ENCODE measurements at regions not wholly inside any gene's neighbourhood (a gene's known extent, or its start where the extent isn't known, plus 50 kb on each side); places are given as distances from the start of the nearest gene placed in this dataset.

- TF ChIP-seq CTCF (IDR thresholded peaks at IDR 0.05), result no peak
- Mint-ChIP-seq H3K27me3 (ENCODE audit: insufficient read depth) (peaks cover 2% of the 10 kb centered on the region; the same call in 1 of the 2 replicates), H3K4me1 (ENCODE audit: low read depth) (no peaks in the 10 kb centered on the region), H3K9me3 (peaks cover 9% of the 10 kb centered on the region; the same call in 1 of the 2 replicates), H3K4me3 (no peak overlapping the region), H3K27ac (no peak overlapping the region), H3K36me3 (ENCODE audit: low read depth) (no peaks in the 10 kb centered on the region)
- DNase-seq, result no peak
Observed at GRCh38 chr2:155363349-155363888, 664.9 kb downstream of the KCNJ3 start.

- Mint-ChIP-seq H3K36me3 (ENCODE audit: low read depth) (no peaks in the 10 kb centered on the region), H3K27ac (no peak overlapping the region), H3K4me1 (ENCODE audit: low read depth) (no peaks in the 10 kb centered on the region), H3K27me3 (ENCODE audit: insufficient read depth) (no peaks in the 10 kb centered on the region), H3K9me3 (peaks cover 29% of the 10 kb centered on the region), H3K4me3 (no peak overlapping the region)
- DNase-seq, result no peak
- TF ChIP-seq CTCF (IDR thresholded peaks at IDR 0.05), result no peak
Observed at GRCh38 chr2:155357172-155357571, 658.7 kb downstream of the KCNJ3 start.

DNA sequence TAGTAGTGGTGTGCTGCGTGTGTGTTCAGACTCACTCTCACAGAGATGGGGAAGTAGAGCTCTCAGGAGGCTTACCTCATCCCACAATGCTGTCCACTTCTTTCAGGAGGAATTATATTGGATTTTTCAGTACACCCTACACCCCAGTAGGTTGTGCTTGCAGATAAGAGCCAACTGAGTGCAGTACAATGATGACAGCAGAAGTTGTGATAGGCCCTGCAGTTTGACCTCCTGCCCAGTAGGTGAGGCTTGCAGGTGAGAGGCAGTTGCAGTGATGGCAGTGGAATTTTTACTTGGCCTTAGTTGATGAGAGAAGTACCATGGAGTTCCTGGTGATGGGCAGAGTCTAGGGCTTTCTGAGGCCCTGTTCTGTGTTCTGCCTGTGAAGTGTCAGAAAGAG lies 657.8 kb downstream of the KCNJ3 start:
- H3K4me3 Mint-ChIP-seq, result no peak overlapping the region
- no peaks in the 10 kb centered on the region for H3K4me1 Mint-ChIP-seq (ENCODE audit: low read depth)
- TF ChIP-seq CTCF (IDR thresholded peaks at IDR 0.05), result no peak
- no peaks in the 10 kb centered on the region for H3K27me3 Mint-ChIP-seq (ENCODE audit: insufficient read depth)
- no peak for DNase-seq
- H3K27ac Mint-ChIP-seq, result no peak overlapping the region
- H3K36me3 Mint-ChIP-seq (ENCODE audit: low read depth), result no peaks in the 10 kb centered on the region
- H3K9me3 Mint-ChIP-seq, result peaks cover 29% of the 10 kb centered on the region

DNA sequence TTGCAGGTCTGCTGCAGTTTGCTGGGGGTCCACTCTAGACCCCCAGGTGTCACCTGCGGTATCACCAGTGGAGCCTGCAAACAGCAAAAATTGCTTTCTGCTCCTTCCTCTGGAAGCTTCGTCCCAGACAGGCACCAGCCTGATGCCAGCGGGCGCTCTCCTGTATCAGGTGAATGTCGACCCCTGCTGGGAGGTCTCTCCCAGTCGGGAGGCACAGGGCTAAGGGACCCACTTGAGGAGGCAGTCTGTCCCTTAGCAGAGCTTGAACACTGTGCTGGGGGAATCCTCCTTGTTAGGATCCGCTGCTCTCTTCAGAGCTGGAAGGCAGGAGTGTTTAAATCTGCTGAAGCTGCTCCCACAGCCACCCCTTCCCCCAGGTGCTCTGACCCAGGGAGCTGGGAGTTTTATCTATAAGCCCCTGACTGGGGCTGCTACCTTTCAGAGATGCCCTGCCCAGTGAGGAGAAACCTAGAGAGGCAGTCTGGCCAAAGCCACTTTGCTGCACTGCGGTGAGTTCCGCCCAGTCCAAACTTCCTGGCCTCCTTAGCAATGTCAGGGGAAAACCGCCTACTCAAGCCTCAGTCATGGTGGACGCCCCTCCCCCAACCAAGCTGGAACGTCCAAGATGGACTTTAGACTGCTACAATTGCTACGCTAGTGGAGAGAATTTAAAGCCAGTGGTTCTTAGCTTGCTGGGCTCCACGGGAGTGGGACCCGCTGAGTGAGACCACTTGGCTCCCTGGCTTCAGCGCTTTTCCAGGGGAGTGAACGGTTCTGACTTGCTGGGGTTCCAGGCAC lies 652.5 kb downstream of the KCNJ3 start:
- Mint-ChIP-seq H3K9me3 (peaks cover 41% of the 10 kb centered on the region), H3K27ac (no peak overlapping the region), H3K4me1 (ENCODE audit: low read depth) (no peaks in the 10 kb centered on the region), H3K4me3 (no peak overlapping the region), H3K27me3 (ENCODE audit: insufficient read depth) (no peaks in the 10 kb centered on the region), H3K36me3 (ENCODE audit: low read depth) (no peaks in the 10 kb centered on the region)
- TF ChIP-seq CTCF (IDR thresholded peaks at IDR 0.05), result no peak
- no peak for DNase-seq

GRCh38 chr2:155332016-155332415 lies 633.5 kb downstream of the KCNJ3 start:
- no peak for DNase-seq
- Mint-ChIP-seq H3K27ac (no peak overlapping the region), H3K4me3 (no peak overlapping the region), H3K36me3 (ENCODE audit: low read depth) (no peaks in the 10 kb centered on the region), H3K9me3 (peaks cover 39% of the 10 kb centered on the region), H3K27me3 (ENCODE audit: insufficient read depth) (no peaks in the 10 kb centered on the region), H3K4me1 (ENCODE audit: low read depth) (no peaks in the 10 kb centered on the region)
- TF ChIP-seq CTCF (IDR thresholded peaks at IDR 0.05), result no peak
